T-helper 2 cell (primary cell): ENCODE measurements at regions not wholly inside any gene's neighbourhood (a gene's known extent, or its start where the extent isn't known, plus 50 kb on each side); places are given as distances from the start of the nearest gene placed in this dataset.

Source experiments
- DNase-seq, 5 experiments: peaks; one replicate each; pipeline versions ENCODE4 v3.0.0 to v3.0.0-alpha.2; 2012 to 2022

GRCh38 chr14:101123618-101124510, 220.3 kb upstream of the RTL1 start:
- DNase-seq: no peak

DNA sequence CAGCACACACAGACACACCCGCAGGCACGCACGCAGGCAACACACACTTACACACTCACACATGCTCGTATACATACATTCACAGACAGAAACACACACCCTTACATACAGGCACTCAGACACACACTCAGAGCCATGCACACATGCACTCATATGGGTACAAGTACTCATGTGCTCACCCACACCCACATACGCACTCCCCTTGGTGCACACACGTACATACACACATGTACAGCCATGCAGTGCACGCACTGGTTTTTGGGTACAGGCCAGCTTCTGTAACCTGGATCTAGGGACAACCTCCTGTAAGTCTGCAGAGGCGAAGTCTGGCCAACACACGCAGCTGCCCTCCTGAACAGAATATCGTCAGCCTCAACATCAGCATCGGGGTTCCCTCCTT, 221.3 kb upstream of the RTL1 start:
- no peak for DNase-seq

- DNase-seq: no peak
These were observed 221.8 kb upstream of the RTL1 start for GRCh38 chr14:101125313-101125712.

- DNase-seq: no peak
These were observed 222.5 kb upstream of the RTL1 start for GRCh38 chr14:101125719-101126651.

- DNase-seq: no peak
These were observed 223.2 kb upstream of the RTL1 start for GRCh38 chr14:101126731-101127130.

DNA sequence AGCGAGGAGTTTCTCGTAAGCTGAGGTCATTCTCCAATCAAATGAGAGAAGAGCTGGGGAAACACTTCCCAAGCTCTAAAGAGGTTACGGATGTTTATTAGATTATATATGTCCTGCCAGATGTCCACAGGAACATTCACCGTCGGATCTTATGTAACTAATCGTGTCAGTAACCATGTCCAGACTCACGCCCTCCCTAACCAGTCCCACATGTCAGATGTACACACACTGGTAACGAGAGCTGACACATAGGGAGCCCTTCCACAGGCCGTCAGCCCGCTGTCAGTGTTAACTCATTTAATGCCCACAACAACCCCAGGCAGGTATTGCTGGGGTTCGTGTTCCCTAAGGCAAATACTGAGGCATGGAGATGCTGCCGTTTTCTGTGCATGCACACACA, 223.7 kb upstream of the RTL1 start:
- no peak for DNase-seq

- no peak for DNase-seq
These were observed 225.2 kb upstream of the RTL1 start for GRCh38 chr14:101128478-101129321.

- DNase-seq: no peak
These were observed 226.1 kb upstream of the RTL1 start for GRCh38 chr14:101129521-101130167.

GRCh38 chr14:101130861-101131260, 227.3 kb upstream of the RTL1 start:
- DNase-seq: no peak

- no peak for DNase-seq
These were observed 228.0 kb upstream of the RTL1 start for GRCh38 chr14:101131451-101131916.

GRCh38 chr14:101132051-101132571, 228.6 kb upstream of the RTL1 start:
- DNase-seq: no peak

DNA sequence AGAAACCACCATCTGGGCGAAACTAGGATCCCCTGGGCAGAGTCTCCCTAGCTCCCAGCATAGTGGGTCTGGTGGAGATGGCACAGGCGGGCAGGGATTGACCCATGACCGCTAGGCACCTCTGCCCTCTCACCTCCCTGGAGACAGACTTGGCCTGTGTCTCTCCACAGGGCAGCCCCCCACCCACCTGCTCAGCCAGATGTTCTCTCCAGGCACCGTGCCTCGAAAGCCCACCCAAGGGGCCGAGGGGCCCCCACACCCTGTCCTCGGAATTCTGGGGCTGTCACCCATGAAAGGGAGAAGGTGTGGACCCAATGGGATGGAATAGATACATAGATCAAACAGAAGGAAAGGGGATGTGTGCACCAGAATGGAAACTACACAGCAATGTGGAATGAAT, 229.1 kb upstream of the RTL1 start:
- no peak for DNase-seq

DNA sequence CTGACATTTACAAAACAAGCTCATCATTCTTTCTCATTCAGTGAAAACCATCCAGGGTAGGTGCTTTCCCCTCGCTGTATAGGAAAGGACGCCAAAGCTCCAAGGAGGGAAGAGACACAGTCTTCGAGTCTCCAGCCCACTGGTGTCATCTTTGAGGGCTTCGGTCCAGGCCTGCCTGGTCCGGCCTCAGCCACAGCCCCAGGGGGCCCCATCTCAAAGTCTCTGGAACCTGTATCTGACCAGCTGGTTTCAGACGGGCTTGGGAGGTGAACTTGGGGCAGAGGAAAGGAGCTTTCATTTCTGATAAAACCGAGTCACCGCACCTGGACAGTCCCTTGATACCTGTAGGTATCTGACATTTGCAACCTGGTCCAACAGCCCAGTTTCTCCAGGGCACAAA, 229.5 kb upstream of the RTL1 start:
- DNase-seq: no peak

- DNase-seq: no peak
These were observed 230.7 kb upstream of the RTL1 start for GRCh38 chr14:101134161-101134631.

GRCh38 chr14:101134851-101135433, 231.4 kb upstream of the RTL1 start:
- DNase-seq: no peak

DNA sequence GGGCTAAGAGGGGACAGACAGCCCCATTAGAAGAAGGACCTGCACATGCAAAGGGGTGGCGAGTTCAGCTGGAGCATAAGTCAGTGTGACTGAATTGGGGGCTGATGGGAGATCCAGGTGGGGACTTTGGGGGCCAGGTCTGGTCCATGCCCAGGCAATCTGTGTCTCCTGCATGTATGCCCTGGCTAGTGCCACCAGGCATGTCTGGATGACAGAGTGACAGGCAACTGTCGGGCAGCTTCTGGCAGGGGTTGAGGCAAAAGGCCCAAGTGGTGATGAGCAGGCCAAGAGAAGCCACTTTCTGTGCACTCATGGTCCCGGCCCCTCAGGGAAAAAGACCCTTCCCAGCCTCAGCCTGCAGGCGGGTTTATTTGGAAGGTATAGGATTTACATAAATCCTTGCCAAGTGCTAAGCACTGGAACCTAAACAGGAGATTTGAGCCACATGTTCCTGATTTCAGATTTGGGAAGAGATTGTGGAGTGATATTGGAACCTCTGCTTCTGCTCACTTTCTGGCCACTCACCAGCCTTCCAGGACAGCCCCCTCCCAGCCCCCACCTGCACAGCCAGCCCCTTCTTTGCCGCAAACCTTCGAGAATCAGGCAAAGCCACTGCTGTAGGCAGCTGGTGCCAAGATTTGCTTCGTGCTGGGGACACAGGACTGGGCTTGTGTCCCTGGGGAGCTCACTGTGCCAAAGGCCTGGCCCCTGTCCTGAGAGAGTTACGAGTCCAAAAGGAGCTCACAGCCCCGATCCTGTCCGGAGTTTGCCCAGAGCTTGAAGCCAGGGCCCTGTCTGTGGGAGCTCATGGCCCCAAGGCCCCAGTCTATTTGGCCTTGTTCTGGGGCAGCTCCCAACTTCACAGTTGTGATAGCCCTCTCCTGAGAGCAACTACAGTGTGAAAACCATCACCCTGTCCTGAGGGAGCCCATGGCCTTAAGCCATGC, 232.5 kb upstream of the RTL1 start:
- DNase-seq: no peak

GRCh38 chr14:101137234-101137633, 233.7 kb upstream of the RTL1 start:
- no peak for DNase-seq

- no peak for DNase-seq
These were observed 244.3 kb upstream of the RTL1 start for GRCh38 chr14:101147848-101148247.

GRCh38 chr14:101150039-101150610, 246.6 kb upstream of the RTL1 start:
- no peak for DNase-seq
